GM23338 (cell line): ENCODE measurements at regions not wholly inside any gene's neighbourhood (a gene's known extent, or its start where the extent isn't known, plus 50 kb on each side); places are given as distances from the start of the nearest gene placed in this dataset.

Source experiments
- ATAC-seq: fragments of 200-7000 bp; cut with Tn5 transposase; 3 replicates; pipeline ENCODE4 v1.9.1; 2020
- DNase-seq: peaks from one replicate; pipeline ENCODE4 v3.0.0-alpha.2; 2015; ENCODE audit warnings: low spot score
- H2AFZ ChIP-seq: fragments of 200-600 bp; sonication (generic); 2 replicates; pipeline ENCODE4 v1.8.0; 2016; ENCODE audit warnings: antibody characterized with exemption, mild to moderate bottlenecking, moderate library complexity
- H3F3A ChIP-seq: fragments of 200-600 bp; sonication (generic); replicated peaks from 2 replicates; pipeline ENCODE4 v1.8.0; 2017; ENCODE audit warnings: antibody characterized with exemption, mixed run types, low read depth
- H3K27ac ChIP-seq: fragments of 200-600 bp; sonication (generic); 2 replicates; pipeline ENCODE4 v1.6.1; 2016; ENCODE audit warnings: low read depth
- H3K27me3 ChIP-seq: fragments of 200-600 bp; sonication (generic); 2 replicates; pipeline ENCODE4 v1.8.0; 2016; ENCODE audit warnings: mild to moderate bottlenecking, mixed run types, moderate library complexity; ENCODE audit not compliant: insufficient read depth
- H3K36me3 ChIP-seq: fragments of 200-600 bp; sonication (generic); 2 replicates; pipeline ENCODE4 v1.8.0; 2016; ENCODE audit warnings: mild to moderate bottlenecking; ENCODE audit not compliant: insufficient read depth
- H3K4me1 ChIP-seq: fragments of 200-600 bp; sonication (generic); 2 replicates; pipeline ENCODE4 v1.8.0; 2016; ENCODE audit warnings: mild to moderate bottlenecking, moderate library complexity; ENCODE audit not compliant: insufficient read depth
- H3K4me2 ChIP-seq: fragments of 200-600 bp; sonication (generic); 2 replicates; pipeline ENCODE4 v1.7.1; 2017; ENCODE audit warnings: mixed run types
- H3K4me3 ChIP-seq: fragments of 200-600 bp; sonication (generic); 2 replicates; pipeline ENCODE4 v1.6.1; 2016; ENCODE audit warnings: mixed run types
- H3K79me2 ChIP-seq: fragments of 200-600 bp; sonication (generic); replicated peaks from 2 replicates; pipeline ENCODE4 v1.8.0; 2017; ENCODE audit warnings: mild to moderate bottlenecking; ENCODE audit not compliant: insufficient read depth
- H3K9me2 ChIP-seq: fragments of 200-600 bp; sonication (generic); 2 replicates; pipeline ENCODE4 v1.8.0; 2017; ENCODE audit not compliant: insufficient read depth
- H4K20me1 ChIP-seq: fragments of 200-600 bp; sonication (generic); replicated peaks from 2 replicates; pipeline ENCODE4 v1.8.0; 2017; ENCODE audit warnings: mild to moderate bottlenecking; ENCODE audit not compliant: insufficient read depth
- H3K27ac Mint-ChIP-seq: 2 replicates; pipeline ENCODE4 v1.8.0; 2020; ENCODE audit warnings: inconsistent platforms, mild to moderate bottlenecking, moderate library complexity, mixed read lengths
- H3K27me3 Mint-ChIP-seq: 3 replicates; pipeline ENCODE4 v1.8.0; 2022; ENCODE audit warnings: low read depth, mild to moderate bottlenecking, moderate library complexity, mixed read lengths, inconsistent platforms; ENCODE audit not compliant: insufficient read depth, poor library complexity
- H3K36me3 Mint-ChIP-seq: 3 replicates; pipeline ENCODE4 v1.8.0; 2021; ENCODE audit warnings: low read depth, mild to moderate bottlenecking, inconsistent platforms, moderate library complexity, mixed read lengths
- H3K4me1 Mint-ChIP-seq: 3 replicates; pipeline ENCODE4 v1.8.0; 2020; ENCODE audit warnings: mild to moderate bottlenecking, inconsistent platforms, mixed read lengths
- H3K4me3 Mint-ChIP-seq: 3 replicates; pipeline ENCODE4 v1.8.0; 2021; ENCODE audit warnings: moderate library complexity, mild to moderate bottlenecking, inconsistent platforms, mixed read lengths
- H3K9me3 Mint-ChIP-seq: 3 replicates; pipeline ENCODE4 v1.8.0; 2020; ENCODE audit warnings: moderate library complexity, mild to moderate bottlenecking, inconsistent platforms, mixed read lengths
- CTCF ChIP-seq, 2 experiments: fragments of 200-600 bp in 1 of 2; sonication (generic) in 1 of 2; conservative IDR thresholded peaks; 2 replicates each; pipeline versions ENCODE4 v1.5.1 to v1.6.1; 2016 to 2017; ENCODE audit warnings: antibody characterized with exemption in 2 of 2, low read depth in 2 of 2, mild to moderate bottlenecking in 2 of 2, moderate library complexity in 1 of 2
- ETS1 ChIP-seq: IDR thresholded peaks from 2 replicates; pipeline ENCODE4 v1.6.1; 2016; ENCODE audit warnings: antibody characterized with exemption
- EZH2 ChIP-seq: fragments of 200-600 bp; sonication (generic); IDR thresholded peaks from one replicate; pipeline ENCODE4 v1.8.0; 2017; ENCODE audit warnings: antibody characterized with exemption, mild to moderate bottlenecking, low read depth; ENCODE audit not compliant: unreplicated experiment
- EZH2phosphoT487 ChIP-seq: fragments of 200-600 bp; sonication (generic); IDR thresholded peaks from one replicate; pipeline ENCODE4 v1.8.1; 2018; ENCODE audit warnings: antibody characterized with exemption; ENCODE audit not compliant: unreplicated experiment
- JUNB ChIP-seq: IDR thresholded peaks from one replicate; pipeline ENCODE4 v1.6.1; 2016; ENCODE audit warnings: antibody characterized with exemption; ENCODE audit not compliant: unreplicated experiment
- NANOG ChIP-seq: IDR thresholded peaks from 2 replicates; pipeline ENCODE4 v1.6.1; 2016; ENCODE audit warnings: antibody characterized with exemption, borderline replicate concordance
- POLR2AphosphoS5 ChIP-seq: IDR thresholded peaks from 2 replicates; pipeline ENCODE4 v1.6.1; 2016; ENCODE audit warnings: antibody characterized with exemption, low read depth
- REST ChIP-seq: IDR thresholded peaks from one replicate; pipeline ENCODE4 v1.6.1; 2018; ENCODE audit warnings: antibody characterized with exemption; ENCODE audit not compliant: unreplicated experiment
- STAT1 ChIP-seq: IDR thresholded peaks from one replicate; pipeline ENCODE4 v1.6.1; 2016; ENCODE audit warnings: antibody characterized with exemption; ENCODE audit not compliant: unreplicated experiment
- ZNF114 ChIP-seq: fragments of 250-450 bp; sonication (Bioruptor Pico); IDR thresholded peaks from 2 replicates; pipeline ENCODE4 v1.5.0; 2020; ENCODE audit warnings: mild to moderate bottlenecking, moderate library complexity
- ZNF331 ChIP-seq: fragments of 250-450 bp; sonication (Bioruptor Pico); IDR thresholded peaks from 2 replicates; pipeline ENCODE4 v1.5.0; 2020; ENCODE audit warnings: low read depth, mild to moderate bottlenecking, moderate library complexity

GRCh38 chr3:78165876-78166275, 1126.0 kb downstream of the ROBO2 start:
- H3K4me3 Mint-ChIP-seq = no peak overlapping the region

DNA sequence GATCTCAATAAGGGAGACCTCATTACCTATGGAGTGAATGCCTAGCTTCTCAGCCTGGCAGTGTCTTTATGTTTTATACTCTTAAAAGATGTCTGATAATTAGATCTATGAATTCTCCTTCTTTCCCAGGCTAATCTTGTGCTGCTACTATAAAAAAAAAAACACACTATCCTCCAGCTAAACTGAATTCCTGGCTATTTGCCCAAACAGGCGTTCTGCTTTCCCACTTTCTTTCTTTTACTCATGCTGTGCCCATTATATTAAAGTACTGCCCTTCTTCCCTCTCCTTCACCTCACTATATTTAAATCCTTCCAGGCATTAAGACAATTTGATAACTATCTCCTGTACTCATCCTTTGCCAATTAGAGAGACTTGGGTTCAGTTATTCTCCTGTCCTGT, 1134.9 kb downstream of the ROBO2 start:
- H3K4me1 Mint-ChIP-seq = peaks cover 16% of the 10 kb centered on the region; the same call in 2 of the 3 replicates
- DNase-seq (no peak), ATAC-seq (no peak)
- no peaks in the 10 kb centered on the region for H3K27me3 ChIP-seq
- no peak overlapping the region for H3K4me3 Mint-ChIP-seq
- H3K79me2 ChIP-seq = no peaks in the 10 kb centered on the region
- no peaks in the 10 kb centered on the region for H3K36me3 Mint-ChIP-seq
- H2AFZ ChIP-seq = no peak overlapping the region
- H3K36me3 ChIP-seq = no peaks in the 10 kb centered on the region
- no peak overlapping the region for H3K27ac Mint-ChIP-seq
- H3K9me3 Mint-ChIP-seq = no peaks in the 10 kb centered on the region
- H3K27me3 Mint-ChIP-seq = no peaks in the 10 kb centered on the region
- no peak overlapping the region for H3K4me2 ChIP-seq
- no peaks in the 10 kb centered on the region for H4K20me1 ChIP-seq
- no peaks in the 10 kb centered on the region for H3K9me2 ChIP-seq
- H3K4me1 ChIP-seq = peaks cover 15% of the 10 kb centered on the region; the same call in 1 of the 2 replicates
- no peak overlapping the region for H3K27ac ChIP-seq
- no peaks in the 10 kb centered on the region for H3F3A ChIP-seq
- no peak overlapping the region for H3K4me3 ChIP-seq
- TF ChIP-seq REST (no peak), POLR2AphosphoS5 (no peak), EZH2 (no peak), ZNF331 (no peak), STAT1 (no peak), CTCF (conservative IDR thresholded peaks at IDR 0.05; ENCODE audit: low read depth in 2 of 2) (no peak), NANOG (no peak), ZNF114 (CRISPR knock-in tag) (no peak), ETS1 (no peak), JUNB (no peak)

More at GRCh38 chr3:78165876-78166275, 1126.0 kb downstream of the ROBO2 start:
- Mint-ChIP-seq H3K27me3 (no peaks in the 10 kb centered on the region), H3K9me3 (no peaks in the 10 kb centered on the region), H3K4me1 (peaks cover 18% of the 10 kb centered on the region; the same call in 2 of the 3 replicates), H3K27ac (no peak overlapping the region), H3K36me3 (no peaks in the 10 kb centered on the region)
- Histone ChIP-seq H3K4me3 (no peak overlapping the region), H3F3A (no peaks in the 10 kb centered on the region), H3K9me2 (no peaks in the 10 kb centered on the region), H3K27ac (no peak overlapping the region), H3K79me2 (no peaks in the 10 kb centered on the region), H3K4me2 (no peak overlapping the region), H3K36me3 (no peaks in the 10 kb centered on the region), H2AFZ (no peak overlapping the region), H3K4me1 (peaks cover 12% of the 10 kb centered on the region; the same call in 1 of the 2 replicates), H3K27me3 (no peaks in the 10 kb centered on the region), H4K20me1 (no peaks in the 10 kb centered on the region)
- TF ChIP-seq STAT1 (no peak), EZH2 (no peak), EZH2phosphoT487 (no peak), CTCF (conservative IDR thresholded peaks at IDR 0.05; ENCODE audit: low read depth in 2 of 2) (peak in 1 of 2 experiments; percentile 36; a peak in 3 of 4 replicates), ZNF114 (CRISPR knock-in tag) (no peak)
- DNase-seq = no peak
- ATAC-seq = no peak
